DOHH2 (cell line): ENCODE measurements at regions not wholly inside any gene's neighbourhood (a gene's known extent, or its start where the extent isn't known, plus 50 kb on each side); places are given as distances from the start of the nearest gene placed in this dataset.

Experiments used
- CTCF ChIP-seq: fragments of 200-600 bp; sonication (generic); IDR thresholded peaks from one replicate; pipeline ENCODE4 v1.5.1; 2014; ENCODE audit warnings: antibody characterized with exemption, mild to moderate bottlenecking, low read depth, low read length; ENCODE audit not compliant: poor library complexity, severe bottlenecking
- EZH2phosphoT487 ChIP-seq: fragments of 200-600 bp; sonication (generic); IDR thresholded peaks from 2 replicates; pipeline ENCODE4 v1.6.1; 2017; ENCODE audit warnings: borderline replicate concordance, mild to moderate bottlenecking, antibody characterized with exemption, low read length, moderate library complexity, mixed read lengths

GRCh38 chr2:145256551-145256950 is 736.6 kb upstream of the ZEB2 start:
- no peak for TF ChIP-seq CTCF
- TF ChIP-seq EZH2phosphoT487, result no peak
